Stimulated activated CD4-positive, alpha-beta T cell treated with anti-CD3 and anti-CD28 coated beads, TNF-alpha, amount 100 ng/mL, for 48 hours (primary cell): ENCODE measurements at regions not wholly inside any gene's neighbourhood (a gene's known extent, or its start where the extent isn't known, plus 50 kb on each side); places are given as distances from the start of the nearest gene placed in this dataset.
"Not testable (repeated sequence)": the region's sequence is repeated elsewhere in the genome, so short reads cannot be mapped to it uniquely, and the experiment has no call there.

Source experiments
- DNase-seq, 3 donors: peaks; one replicate each; pipeline ENCODE4 v3.0.0-alpha.2; 2020; ENCODE audit warnings: low read depth in 3 of 3

DNA sequence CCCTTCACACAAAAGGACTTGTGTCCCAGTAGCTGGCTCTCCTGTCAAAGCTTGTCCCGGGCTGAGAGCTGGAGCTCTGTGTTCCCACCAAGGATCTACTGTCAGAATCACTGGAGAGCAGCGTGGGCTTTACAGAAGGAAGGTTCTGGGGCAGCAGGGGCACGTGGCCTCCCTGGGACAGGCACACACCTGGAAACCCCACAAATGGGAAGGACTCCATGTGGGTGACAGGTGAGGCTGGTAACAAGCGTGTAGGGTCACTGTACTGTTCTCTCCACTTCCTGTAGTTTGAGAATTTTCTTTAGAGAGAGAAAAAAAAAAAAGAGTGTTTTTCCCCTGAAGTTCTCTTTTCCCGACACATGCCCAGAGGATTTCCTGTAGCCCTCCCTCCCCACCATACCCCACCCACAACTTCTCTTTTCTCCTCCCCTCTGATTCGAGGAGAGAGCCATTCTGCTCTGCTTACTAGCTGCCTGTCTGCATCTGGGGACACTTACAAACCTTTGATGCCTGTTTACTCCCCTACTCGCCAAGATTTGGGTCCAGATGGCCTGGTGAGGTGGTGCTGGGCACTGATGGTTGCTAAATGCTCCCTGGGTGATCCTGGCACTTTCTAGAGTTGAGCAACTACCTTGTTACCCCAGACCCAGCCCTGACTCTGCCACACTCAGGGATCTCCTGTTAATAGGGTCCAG is 84.1 kb upstream of the SIRPA start:
- DNase-seq: no peak

DNA sequence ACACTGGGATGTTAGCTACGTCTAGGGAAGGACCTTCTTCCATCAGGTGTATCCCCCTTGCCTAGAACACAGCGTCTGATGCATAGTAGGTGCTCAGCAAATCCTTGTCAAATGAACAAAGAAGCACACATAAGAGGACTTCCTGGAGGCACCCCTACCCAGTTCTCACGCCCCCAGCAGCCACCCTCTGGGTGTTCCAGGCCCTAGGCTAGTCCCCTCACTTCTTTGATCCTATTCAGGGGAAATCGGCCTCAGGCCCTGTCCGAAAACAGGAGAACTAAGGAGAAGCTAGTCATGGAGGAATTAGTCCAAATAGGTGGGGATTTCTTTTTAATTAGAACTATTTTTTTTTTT is 84.7 kb upstream of the SIRPA start:
- DNase-seq: no peak

DNA sequence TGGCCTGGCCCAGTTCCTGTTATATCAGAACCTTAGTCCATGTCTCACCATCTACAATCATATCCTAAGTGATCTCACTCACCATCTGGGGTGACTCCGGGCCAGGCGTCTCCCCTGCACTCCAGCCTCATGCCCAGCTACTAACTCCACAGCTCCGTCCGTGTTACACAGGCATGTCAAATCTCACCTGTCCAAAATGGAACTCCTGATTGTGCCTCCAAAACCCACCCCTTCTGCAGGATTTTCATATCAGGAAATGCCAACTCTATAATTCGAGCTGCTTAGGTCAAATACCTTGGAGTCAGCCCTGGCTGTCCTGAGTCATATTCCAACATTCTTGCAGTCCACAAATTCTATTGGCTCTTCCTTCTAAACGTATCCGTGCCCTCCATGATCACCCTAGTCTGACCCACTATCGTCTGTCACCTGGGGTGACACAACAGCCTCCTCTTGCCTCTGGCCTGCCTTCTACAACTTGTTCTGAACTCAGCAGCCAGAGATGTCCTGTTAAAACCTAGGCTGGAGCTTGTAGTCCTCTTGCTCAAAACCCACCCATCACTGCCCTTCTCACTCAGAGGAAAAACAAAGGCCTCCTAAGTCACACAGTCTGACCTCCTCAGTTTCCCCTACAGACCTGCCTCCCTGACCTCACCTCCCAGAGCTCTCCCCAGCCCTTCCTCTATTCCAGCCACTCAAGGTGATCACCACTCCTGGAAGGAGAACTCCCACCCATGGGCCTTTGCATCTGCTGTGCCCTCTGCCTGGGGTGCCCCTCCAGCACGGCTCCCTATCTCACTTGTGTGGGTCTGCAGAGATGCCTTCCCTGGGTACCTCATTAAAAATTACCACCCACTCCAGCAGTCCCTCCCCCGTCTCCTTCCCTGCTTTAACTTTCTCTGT is 85.3 kb upstream of the SIRPA start:
- no peak for DNase-seq

DNA sequence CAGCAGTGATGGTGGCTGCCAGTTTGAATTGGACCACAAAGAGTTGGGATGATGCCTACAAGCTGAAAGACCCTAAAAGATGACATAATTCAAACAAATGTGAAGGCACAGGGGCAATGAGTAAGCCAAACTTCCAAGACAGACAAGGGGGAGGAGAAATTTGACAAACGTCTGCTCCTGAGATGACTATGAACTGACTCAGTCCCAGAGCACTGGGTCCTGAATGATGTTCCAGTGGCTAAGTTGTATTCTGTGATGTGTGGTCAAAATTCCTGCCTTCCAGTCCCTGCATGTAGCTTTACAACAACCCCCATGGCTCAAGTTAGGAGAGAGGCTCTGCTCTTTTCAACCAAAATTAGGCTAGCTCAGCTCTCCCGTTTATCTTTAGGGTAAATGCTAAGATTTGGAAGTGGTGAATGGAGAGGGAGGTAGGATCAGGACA is 86.1 kb upstream of the SIRPA start:
- no peak for DNase-seq

DNA sequence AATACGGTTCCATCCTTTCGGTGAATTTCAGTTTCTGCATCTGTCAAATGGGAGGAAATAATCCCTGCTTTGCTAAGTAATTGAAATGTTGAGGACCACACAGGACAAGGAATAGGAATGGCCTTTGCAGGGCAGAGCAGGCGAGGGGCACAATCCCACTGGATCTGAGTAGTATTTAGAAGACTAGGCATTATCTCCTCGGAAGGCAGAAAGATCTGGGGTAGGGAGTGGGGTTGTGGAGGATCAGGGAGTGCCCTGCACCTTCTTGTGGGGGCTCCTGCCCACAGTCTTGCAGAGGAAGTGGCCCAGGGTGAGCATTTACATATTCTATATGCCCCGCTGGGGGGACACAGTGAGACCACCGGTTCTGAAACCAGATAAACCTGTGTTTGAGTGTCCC is 87.1 kb upstream of the SIRPA start:
- DNase-seq: no peak

DNA sequence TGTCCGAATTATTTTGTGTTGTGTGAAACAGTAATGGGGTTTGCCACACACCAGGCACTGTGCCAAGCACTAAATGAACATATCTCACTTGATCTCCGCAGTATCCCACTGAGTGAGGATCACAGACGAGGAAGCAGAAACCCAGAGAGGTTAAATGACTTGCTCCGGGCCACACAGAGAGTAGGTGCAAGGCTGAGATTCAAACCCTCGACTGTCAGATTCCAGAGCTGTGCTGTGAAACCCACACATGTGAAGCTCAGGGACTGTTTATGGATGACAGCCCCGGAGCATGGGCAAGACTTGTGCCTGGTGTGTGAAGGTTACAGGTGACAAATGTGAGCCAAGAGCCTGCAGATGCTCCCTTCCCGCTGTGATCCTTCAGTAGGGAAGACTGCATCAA is 87.8 kb upstream of the SIRPA start:
- DNase-seq: no peak

DNA sequence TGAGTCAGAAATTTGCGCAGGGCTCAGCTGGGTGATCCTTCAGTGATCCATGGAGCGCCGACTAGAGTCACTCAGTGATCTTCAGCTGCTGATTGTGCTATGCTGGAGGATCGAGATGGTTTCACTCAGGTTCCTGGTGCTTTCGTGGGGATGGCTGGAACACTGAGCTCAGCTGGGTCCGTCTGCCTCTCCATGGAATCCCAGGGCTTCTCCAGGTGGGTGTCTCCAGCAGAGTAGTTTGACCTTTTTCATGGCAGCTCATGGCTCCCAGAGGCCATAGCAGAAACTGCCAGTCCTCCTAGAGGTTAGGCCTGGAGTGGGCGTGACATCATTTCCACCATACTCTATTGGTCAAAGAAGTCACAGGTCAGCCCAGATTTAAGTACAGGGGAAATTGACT is 88.8 kb upstream of the SIRPA start:
- DNase-seq: no peak

DNA sequence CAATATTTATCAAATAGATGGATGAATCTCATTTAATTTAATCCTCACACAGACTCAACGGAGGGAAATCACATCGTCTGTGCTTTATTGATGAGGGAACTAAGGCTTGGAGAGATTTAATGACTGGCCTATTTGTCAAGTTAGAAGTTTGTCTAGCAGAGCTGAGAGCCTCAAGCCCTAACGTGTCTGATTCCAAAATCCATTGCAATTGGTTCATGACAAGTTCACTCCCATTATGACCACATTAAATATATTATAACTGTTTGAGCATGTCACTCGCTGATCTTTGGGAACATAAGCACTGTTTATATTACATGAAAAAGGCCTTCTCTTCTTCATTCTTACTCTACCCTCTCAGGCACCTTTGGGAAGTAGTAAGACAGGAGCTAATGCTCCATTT is 89.4 kb upstream of the SIRPA start:
- DNase-seq: no peak

DNA sequence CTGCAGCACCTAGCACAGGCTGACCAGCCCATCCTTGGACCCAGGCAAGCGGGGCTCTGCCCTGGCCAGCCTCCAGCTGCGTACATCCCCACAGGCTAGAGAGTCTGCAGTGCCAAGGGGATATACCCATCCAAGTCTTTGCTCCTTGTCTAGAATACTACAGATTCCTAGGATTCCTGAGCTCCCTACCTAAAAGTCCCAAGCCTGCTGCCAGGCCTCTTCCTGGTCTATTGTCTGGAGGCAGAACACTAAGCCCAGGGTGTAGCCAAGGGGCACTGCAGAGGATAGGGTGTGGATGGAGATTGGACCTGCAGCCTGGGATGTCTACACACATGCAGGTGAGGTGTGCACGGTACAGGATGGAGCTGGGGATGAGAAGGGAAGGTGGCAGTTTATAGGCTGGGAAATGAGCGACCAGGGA is 90.0 kb upstream of the SIRPA start:
- no peak for DNase-seq

DNA sequence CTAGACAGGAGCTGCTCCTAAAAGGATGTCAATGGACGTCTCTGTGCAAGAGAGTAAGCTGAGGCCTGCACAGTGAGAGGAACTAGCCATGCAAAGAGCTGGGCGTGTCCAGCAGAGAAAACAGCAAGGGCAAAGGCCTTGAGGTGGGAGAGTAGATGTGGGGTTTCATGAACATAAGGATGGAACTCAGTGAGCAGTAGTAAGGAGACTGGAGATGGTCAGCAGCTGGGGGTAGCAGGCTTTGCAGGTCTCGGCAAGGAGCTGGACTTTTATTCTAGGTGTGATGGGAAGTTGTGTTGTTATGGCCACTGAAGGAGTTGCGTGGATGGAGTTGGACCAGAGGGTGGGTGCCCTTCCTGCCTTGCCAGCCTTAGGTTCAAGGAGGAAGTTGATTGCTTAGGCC is 90.7 kb upstream of the SIRPA start:
- no peak for DNase-seq

DNA sequence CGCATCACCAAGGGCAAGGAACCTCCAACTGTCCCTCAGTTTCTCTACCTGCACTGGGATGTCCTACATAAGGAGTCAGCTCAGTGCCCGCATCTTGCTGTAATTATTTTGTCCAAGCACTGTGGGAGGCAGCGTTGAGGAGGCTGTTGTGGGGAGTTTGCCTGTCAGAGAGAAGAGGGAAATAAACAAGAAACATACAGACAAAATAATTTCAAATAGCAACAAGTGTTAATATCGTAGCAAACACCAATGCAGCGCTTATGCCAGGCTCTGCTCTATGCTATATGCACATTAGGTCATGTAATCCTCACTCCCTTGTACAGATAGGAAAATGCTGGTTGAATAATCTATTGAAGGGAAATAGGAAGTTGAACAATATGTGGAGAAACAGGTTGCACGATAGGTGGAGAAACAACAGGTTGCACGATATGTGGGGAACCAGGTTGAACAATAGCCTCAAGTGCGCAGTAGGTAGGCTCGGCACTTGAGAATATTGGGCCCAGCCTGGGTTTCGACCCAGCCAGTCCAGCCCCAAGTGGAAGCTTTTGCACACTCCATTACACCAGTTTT is 91.2 kb upstream of the SIRPA start:
- DNase-seq: no peak

DNA sequence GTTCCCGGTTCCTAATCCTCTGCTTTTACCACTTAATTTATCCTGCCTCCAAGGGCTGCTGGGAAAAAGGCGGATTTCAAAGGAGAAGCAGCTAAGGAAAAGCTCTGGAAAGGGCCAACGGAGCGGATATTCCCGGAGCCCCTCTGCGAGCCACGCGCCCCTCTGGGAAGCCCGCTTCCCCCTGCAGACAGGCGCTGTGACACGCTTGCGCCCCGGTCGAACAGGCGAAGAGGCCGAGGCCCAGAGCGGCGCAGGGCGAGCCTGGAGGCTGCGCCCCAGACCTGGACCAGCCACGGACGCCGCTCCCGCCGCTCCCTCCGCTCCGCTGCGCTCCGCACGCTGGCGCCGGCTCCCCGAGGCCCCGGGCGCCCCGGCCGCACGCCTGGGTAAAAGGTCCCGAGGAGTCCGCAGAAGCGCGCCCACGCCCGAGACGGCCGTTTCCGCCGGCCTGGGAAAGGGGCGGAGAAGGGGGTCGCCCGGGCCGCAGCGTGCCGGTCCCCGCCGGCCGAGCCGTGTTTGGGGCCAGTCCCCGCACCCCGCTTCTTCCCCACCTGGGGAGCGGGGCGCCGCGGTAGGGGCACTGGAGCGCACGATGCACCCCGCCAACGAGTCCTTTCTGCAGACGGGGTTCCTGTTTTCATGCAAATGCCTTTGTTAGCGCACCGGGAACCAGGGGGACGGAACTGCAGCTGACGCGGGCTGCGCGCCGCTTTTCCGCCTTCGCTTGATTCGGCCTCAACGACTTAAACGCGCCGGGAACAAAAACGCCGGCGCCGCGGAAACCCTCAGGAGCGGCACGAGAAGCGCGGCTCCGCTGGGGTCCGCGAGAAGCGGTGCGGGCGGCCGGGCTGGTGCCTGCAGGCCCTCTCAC is 91.9 kb upstream of the SIRPA start:
- no peak for DNase-seq

DNA sequence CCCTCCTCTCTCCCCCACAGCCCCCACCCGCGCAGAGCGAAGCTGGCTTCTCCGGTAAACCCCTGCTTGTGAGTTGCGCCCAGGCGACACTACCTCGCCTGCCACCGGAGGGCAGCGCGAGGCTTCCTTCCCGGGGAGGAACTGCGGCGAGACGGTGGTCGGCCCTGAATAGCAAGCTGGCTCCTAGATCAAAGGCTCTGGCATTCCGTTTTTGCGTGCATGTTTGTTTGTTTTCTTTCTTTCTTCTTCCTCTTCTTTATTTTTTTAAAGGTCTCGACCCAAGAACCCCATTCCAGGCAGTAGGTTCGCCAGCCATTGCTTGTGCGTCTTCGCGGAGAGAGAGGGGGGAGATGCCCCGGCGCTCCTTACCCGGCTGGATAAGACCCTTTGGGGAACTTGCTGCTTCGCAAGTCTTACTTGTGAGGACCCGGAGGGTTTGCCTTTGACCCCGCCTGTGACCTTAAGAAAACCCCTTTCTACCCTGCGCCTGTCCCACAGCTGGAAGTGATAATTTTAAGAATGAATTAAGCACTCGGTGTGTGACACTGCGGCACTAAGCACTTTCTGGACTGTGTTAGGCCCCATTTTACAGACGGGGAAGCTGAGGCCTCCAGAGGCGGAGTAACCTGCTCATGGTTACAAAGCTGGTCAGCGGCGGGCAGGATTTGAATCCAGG is 92.7 kb upstream of the SIRPA start:
- peak in 2 of 3 donors; percentile 6 to 11 for DNase-seq

DNA sequence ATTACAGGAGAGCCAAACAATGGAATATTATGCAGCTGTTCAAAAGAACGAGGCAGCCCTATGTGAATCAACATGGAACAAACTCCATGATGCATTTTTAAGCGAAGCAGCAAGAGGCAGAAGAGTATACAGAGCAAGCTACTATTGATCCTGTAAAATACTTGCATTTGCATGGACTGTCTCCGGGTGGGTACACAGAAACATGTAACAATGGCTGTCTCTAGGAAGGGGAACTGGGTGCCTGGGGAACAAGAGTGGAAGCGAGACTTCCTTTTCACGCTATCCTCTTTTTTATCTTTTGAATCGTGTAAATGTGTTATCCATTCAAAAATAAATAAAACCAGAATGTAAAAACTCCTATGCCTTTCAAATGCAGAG is 93.3 kb upstream of the SIRPA start:
- DNase-seq: no peak

DNA sequence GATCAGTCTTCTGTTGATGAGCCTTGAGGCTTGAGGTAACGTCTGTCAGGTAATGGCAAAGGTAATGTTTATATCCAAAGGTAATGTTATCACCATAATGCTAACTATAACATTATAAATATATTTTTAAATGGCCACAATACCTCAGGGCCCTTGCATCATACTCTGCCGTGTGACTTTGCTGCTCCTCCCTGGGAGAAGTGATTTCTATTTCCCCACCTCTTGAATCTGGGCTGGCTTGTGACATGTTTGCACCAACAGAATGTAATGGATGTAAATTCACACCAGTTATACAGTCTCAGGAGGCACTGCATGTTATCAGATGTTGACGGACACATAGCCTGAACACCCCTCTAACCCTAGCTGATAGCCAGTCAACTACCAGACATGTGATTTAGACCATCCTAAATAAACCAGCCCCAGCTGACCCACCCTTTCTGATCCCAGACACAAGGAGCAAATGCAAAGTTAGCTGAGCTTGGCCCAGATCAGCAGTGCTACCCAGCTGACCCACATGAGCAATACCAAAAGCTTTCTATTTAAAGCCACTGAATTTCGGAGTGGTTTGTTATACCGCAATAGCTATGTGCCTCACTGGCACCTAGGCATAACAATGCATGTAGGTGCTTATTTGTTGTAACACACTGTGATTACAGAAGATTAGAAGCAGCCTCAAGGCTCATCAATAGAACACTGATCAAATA is 93.8 kb upstream of the SIRPA start:
- no peak for DNase-seq

DNA sequence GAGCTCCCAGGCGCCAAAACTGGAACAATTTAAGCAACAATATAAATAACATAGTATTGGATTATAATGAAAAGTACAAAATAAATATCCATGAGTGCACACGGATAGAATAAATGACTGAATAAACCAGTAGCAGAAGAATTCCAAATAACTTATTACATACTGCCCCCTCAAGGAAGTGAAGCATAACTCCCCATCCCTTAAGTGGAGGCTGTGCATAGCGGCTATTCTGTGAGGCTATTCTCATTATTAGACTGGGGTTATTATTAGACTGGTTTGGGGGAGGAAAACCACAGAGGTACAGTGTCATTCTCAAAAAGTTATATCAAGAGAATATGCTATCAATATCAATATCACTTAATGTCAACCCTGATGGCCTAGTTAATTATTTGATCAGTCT is 94.4 kb upstream of the SIRPA start:
- DNase-seq: no peak

DNA sequence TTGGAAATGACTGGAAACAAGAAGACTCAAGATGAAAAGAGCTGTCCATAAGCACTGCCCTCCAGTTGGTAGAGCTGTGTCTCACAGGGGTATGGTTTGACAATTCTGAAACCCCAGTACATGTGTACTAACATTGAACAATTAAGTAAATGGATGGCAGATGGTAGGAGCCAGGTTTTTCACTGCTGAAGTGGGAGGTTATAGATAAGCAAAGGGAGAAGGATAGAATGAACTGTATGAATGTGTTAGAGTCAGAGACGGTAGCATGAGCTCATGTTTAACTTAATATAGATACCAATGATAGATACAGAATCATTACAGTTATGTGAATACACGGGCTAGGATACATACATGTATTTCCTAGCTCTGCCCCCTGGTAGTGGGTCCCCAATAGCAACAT is 95.0 kb upstream of the SIRPA start:
- DNase-seq: no peak

DNA sequence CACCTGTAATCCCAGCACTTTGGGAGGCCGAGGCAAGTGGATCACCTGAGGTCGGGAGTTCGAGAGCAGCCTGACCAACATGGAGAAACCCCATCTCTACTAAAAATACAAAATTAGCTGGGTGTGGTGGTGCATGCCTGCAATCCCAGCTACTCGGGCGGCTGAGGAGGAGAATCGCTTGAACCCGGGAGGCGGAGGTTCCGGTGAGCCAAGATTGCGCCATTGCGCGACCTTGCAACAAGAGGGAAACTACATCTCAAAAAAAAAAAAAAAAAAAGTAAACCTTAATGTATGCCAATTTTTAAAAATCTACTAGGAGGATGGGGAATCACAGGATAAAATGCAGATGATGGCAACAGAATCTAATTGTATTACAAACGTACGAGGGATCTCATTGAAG is 95.5 kb upstream of the SIRPA start:
- not testable (repeated sequence) for DNase-seq

DNA sequence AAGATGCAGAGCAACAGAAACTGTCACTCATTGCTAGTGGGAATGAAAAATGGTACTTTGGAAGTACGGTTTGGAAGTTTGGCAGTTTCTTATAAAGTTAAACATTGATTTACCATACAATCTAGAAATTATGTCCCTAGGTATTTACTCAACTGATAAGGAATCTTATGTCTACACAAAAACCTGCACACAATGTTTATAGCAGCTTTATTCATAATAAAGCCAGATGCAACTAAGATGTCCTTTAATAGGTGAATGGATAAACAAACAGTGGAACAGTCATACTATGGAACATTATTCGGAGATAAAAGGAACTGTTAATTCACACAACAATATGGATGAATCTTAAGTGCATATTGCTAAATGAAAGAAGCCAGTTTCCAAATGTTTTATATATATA is 96.2 kb upstream of the SIRPA start:
- no peak for DNase-seq

DNA sequence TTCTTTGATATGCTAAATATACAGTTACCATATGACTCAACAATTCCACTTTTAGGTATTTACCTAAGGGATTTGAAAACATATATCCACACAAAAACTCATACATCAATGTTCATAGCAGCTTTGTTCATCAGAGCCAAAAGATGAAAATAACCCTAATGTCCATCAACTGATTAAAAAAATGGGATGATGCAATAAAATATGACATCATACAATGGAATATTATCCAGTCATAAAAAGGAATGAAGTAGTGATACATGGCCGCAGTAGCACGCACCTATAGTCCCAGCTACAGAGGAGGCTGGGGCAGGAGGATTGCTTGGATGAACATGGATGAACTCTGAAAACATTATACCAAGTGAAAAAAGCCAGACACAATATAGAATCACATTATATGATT is 101.4 kb upstream of the SIRPA start:
- no peak for DNase-seq

DNA sequence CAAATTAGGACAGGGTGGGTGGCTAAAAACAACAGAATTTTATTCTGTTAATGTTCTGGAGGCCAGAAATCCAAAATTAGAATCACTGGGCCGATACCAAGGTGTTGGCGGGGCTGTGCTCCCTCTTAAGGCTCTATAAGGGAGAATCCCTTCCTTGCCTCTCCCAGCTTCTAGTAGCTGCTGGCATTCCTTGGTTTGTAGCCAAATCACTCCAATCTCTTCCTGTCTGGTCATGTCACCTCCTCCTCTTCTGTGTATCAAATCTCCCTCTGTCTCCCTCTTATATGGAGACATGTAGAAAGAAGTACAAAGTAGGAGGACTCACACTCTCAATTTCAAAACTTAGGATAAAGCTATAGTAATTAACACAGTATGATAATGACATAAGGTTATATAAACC is 102.9 kb upstream of the SIRPA start:
- no peak for DNase-seq
